CD14-positive monocyte (primary cell): ENCODE measurements at regions not wholly inside any gene's neighbourhood (a gene's known extent, or its start where the extent isn't known, plus 50 kb on each side); places are given as distances from the start of the nearest gene placed in this dataset.

Experiments used
- DNase-seq, 3 donors: peaks; one replicate each; pipeline ENCODE4 v3.0.0-alpha.2; 2011 to 2022
- H2AFZ ChIP-seq: 2 replicates; pipeline ENCODE4 v1.6.0; 2012; ENCODE audit warnings: mild to moderate bottlenecking, low read depth, low read length, inconsistent platforms; ENCODE audit not compliant: insufficient read depth, poor library complexity, severe bottlenecking
- H3K27ac ChIP-seq, 2 donors: 1 replicate in 1 of 2; 2 replicates in 1 of 2; pipeline ENCODE4 v1.5.1; 2012 to 2013; ENCODE audit warnings: low read length in 2 of 2, control low read depth in 1 of 2, inconsistent platforms in 1 of 2, low read depth in 1 of 2, mild to moderate bottlenecking in 1 of 2
- H3K27me3 ChIP-seq, 2 donors: one replicate each; pipeline versions ENCODE4 v1.6.0 to v1.6.1; 2011 to 2013; ENCODE audit warnings: low read length in 2 of 2; ENCODE audit not compliant: control insufficient read depth in 2 of 2, insufficient read depth in 2 of 2
- H3K36me3 ChIP-seq, 2 donors: replicated peaks in 1 of 2; 1 replicate in 1 of 2; 2 replicates in 1 of 2; pipeline versions ENCODE4 v1.5.1 to v1.6.1; 2012 to 2013; ENCODE audit warnings: low read length in 2 of 2, control low read depth in 1 of 2, inconsistent platforms in 1 of 2, mild to moderate bottlenecking in 1 of 2; ENCODE audit not compliant: insufficient read depth in 2 of 2, control insufficient read depth in 1 of 2
- H3K4me1 ChIP-seq, 2 donors: 1 replicate in 1 of 2; 2 replicates in 1 of 2; pipeline versions ENCODE4 v1.5.1 to v1.6.1; 2012 to 2013; ENCODE audit warnings: low read length in 2 of 2, control low read depth in 1 of 2, inconsistent platforms in 1 of 2, mild to moderate bottlenecking in 1 of 2, moderate library complexity in 1 of 2; ENCODE audit not compliant: insufficient read depth in 2 of 2, control insufficient read depth in 1 of 2
- H3K4me2 ChIP-seq: replicated peaks from 2 replicates; pipeline ENCODE3; 2012; ENCODE audit warnings: low read length, moderate library complexity, mild to moderate bottlenecking; ENCODE audit not compliant: poor library complexity, severe bottlenecking; ENCODE audit errors: extremely low read depth
- H3K4me3 ChIP-seq, 3 experiments: fragments of 200-600 bp in 1 of 3; sonication (generic) in 1 of 3; replicated peaks in 1 of 3; 1 replicate in 2 of 3; 2 replicates in 1 of 3; pipeline ENCODE4 v1.5.1; 2011 to 2013; ENCODE audit warnings: low read length in 3 of 3, mild to moderate bottlenecking in 3 of 3, control low read depth in 2 of 3, low read depth in 2 of 3, inconsistent platforms in 1 of 3, moderate library complexity in 1 of 3
- H3K79me2 ChIP-seq: 2 replicates; pipeline ENCODE4 v1.6.0; 2012; ENCODE audit warnings: mild to moderate bottlenecking, control low read depth, inconsistent platforms, low read length, moderate library complexity; ENCODE audit not compliant: insufficient read depth
- H3K9ac ChIP-seq: 2 replicates; pipeline ENCODE4 v1.6.0; 2017; ENCODE audit warnings: low read length, mild to moderate bottlenecking; ENCODE audit not compliant: insufficient read depth, poor library complexity, severe bottlenecking
- H3K9me3 ChIP-seq, 2 donors: replicated peaks in 1 of 2; 1 replicate in 1 of 2; 2 replicates in 1 of 2; pipeline versions ENCODE4 v1.5.1 to v1.6.1; 2012 to 2013; ENCODE audit warnings: low read length in 2 of 2, control low read depth in 1 of 2; ENCODE audit not compliant: control insufficient read depth in 1 of 2, insufficient read depth in 1 of 2
- H4K20me1 ChIP-seq: 2 replicates; pipeline ENCODE4 v1.6.0; 2012; ENCODE audit warnings: mild to moderate bottlenecking, low read length, control low read depth, moderate library complexity; ENCODE audit not compliant: insufficient read depth
- H3K27ac Mint-ChIP-seq, 7 donors: one replicate each; pipeline ENCODE4 v1.8.0; 2020; ENCODE audit warnings: mild to moderate bottlenecking in 7 of 7, mixed read lengths in 7 of 7, moderate library complexity in 6 of 7, inconsistent platforms in 2 of 7
- H3K27me3 Mint-ChIP-seq, 3 donors: one replicate each; pipeline ENCODE4 v1.8.0; 2021 to 2022; ENCODE audit warnings: low read depth in 3 of 3, mild to moderate bottlenecking in 3 of 3, mixed read lengths in 3 of 3, moderate library complexity in 3 of 3, inconsistent platforms in 1 of 3
- H3K36me3 Mint-ChIP-seq, 2 donors: one replicate each; pipeline ENCODE4 v1.8.0; 2020; ENCODE audit warnings: mixed read lengths in 2 of 2, inconsistent platforms in 1 of 2, mild to moderate bottlenecking in 1 of 2
- H3K4me1 Mint-ChIP-seq: one replicate; pipeline ENCODE4 v1.8.0; 2020; ENCODE audit warnings: mild to moderate bottlenecking, mixed read lengths
- H3K4me3 Mint-ChIP-seq, 2 donors: one replicate each; pipeline ENCODE4 v1.8.0; 2020; ENCODE audit warnings: mild to moderate bottlenecking in 2 of 2, mixed read lengths in 2 of 2, moderate library complexity in 1 of 2
- H3K9me3 Mint-ChIP-seq, 7 donors: one replicate each; pipeline ENCODE4 v1.8.0; 2020 to 2022; ENCODE audit warnings: mixed read lengths in 7 of 7, mild to moderate bottlenecking in 6 of 7, moderate library complexity in 6 of 7, inconsistent platforms in 2 of 7
- CTCF ChIP-seq: fragments of 200-600 bp; IDR thresholded peaks from one replicate; pipeline ENCODE4 v1.8.0; 2022; ENCODE audit warnings: antibody characterized with exemption, mild to moderate bottlenecking
- whole genome bisulfite sequencing: methylation state at CpG from one replicate; pipeline ENCODE4 v1.1.5; 2013; ENCODE audit warnings: missing lambda C conversion rate; ENCODE audit not compliant: insufficient coverage; 5-methylcytosine and 5-hydroxymethylcytosine counted together
- intact Hi-C, 2 donors: fragments of 100-400 bp; cut with micrococcal nuclease; formaldehyde crosslinking; loops; one replicate each; pipeline versions ENCODE4 v1.15.0 to v1.15.1; 2023

- Mint-ChIP-seq H3K9me3 (no peaks in the 10 kb centered on the region), H3K4me3 (no peak overlapping the region), H3K27me3 (peaks cover 0 to 2% (median 0%) of the 10 kb centered on the region in 3 donors), H3K4me1 (peaks cover 22% of the 10 kb centered on the region), H3K36me3 (no peaks in the 10 kb centered on the region), H3K27ac (no peak overlapping the region)
- peak; percentile 47 for TF ChIP-seq CTCF
- Histone ChIP-seq H3K4me2 (no peak overlapping the region), H3K4me1 (peaks cover 0 to 5% of the 10 kb centered on the region in 2 donors), H3K9me3 (no peaks in the 10 kb centered on the region), H3K27me3 (no peaks in the 10 kb centered on the region), H3K36me3 (no peaks in the 10 kb centered on the region), H3K27ac (no peak overlapping the region), H2AFZ (no peak overlapping the region), H3K79me2 (no peaks in the 10 kb centered on the region), H4K20me1 (no peaks in the 10 kb centered on the region), H3K9ac (no peak overlapping the region), H3K4me3 (no peak overlapping the region)
- intact Hi-C loops, result no loop called here
- DNase-seq, result no peak
- WGBS, result 0% methylated on average over 1 of the region's 6 CpGs
These were observed 452.1 kb upstream of the KCNMB2 start for GRCh38 chr3:178083906-178084866.

GRCh38 chr3:178084938-178085816 is 451.1 kb upstream of the KCNMB2 start:
- DNase-seq, result no peak
- Histone ChIP-seq H3K4me1 (peaks cover 0 to 5% of the 10 kb centered on the region in 2 donors), H3K4me3 (no peak overlapping the region), H4K20me1 (no peaks in the 10 kb centered on the region), H3K27ac (no peak overlapping the region), H3K4me2 (no peak overlapping the region), H3K27me3 (no peaks in the 10 kb centered on the region), H2AFZ (no peak overlapping the region), H3K79me2 (no peaks in the 10 kb centered on the region), H3K36me3 (no peaks in the 10 kb centered on the region), H3K9ac (no peak overlapping the region), H3K9me3 (no peaks in the 10 kb centered on the region)
- Mint-ChIP-seq H3K27me3 (peaks cover 0 to 2% (median 0%) of the 10 kb centered on the region in 3 donors), H3K36me3 (no peaks in the 10 kb centered on the region), H3K4me1 (peaks cover 22% of the 10 kb centered on the region), H3K27ac (no peak overlapping the region), H3K9me3 (no peaks in the 10 kb centered on the region), H3K4me3 (no peak overlapping the region)
- 80% methylated on average over 2 of the region's 6 CpGs for WGBS
- intact Hi-C loops, result no loop called here
- no peak for TF ChIP-seq CTCF
